HepG2 (cell line): ENCODE measurements at regions not wholly inside any gene's neighbourhood (a gene's known extent, or its start where the extent isn't known, plus 50 kb on each side); places are given as distances from the start of the nearest gene placed in this dataset.

Source experiments
- ATAC-seq: fragments of 200-7000 bp; cut with Tn5 transposase; 3 replicates; pipeline ENCODE4 v1.9.1; 2020; ENCODE audit warnings: mild to moderate bottlenecking, moderate library complexity
- BruUV-seq: library from RNA; stranded (reverse); fragments of 400-500 nt; replicated peaks from 2 replicates; lab custom pipeline; 2021; lab: Mats Ljungman, UMichigan
- CTCF ChIA-PET: fragments of 300-600 bp; formaldehyde crosslinking; extraction: SDS; loops from one replicate; lab custom pipeline; 2021; ENCODE audit warnings: low total read pairs, inconsistent platforms, low intra/inter-chr PET ratio; lab: Yijun Ruan, JAX
- POLR2A ChIA-PET: fragments of 350-600 bp; sonication (Branson Sonifier 250); formaldehyde crosslinking; loops from one replicate; lab custom pipeline; 2020; ENCODE audit warnings: antibody characterized with exemption, inconsistent platforms; lab: Yijun Ruan, JAX
- DNase-seq: peaks from one replicate; pipeline ENCODE4 v3.0.0-alpha.2; 2015; ENCODE audit warnings: low spot score
- FAIRE-seq: peaks from 3 replicates; lab custom pipeline; 2011; peaks lifted over from hg19 to GRCh38; lab: Jason Lieb, UNC
- H2AFZ ChIP-seq: one replicate; pipeline ENCODE4 v1.6.1; 2011; ENCODE audit warnings: low read length, inconsistent platforms
- H3K27ac ChIP-seq: fragments of 300-600 bp; 3 replicates; pipeline ENCODE4 v1.8.0; 2011; ENCODE audit warnings: mixed run types, mild to moderate bottlenecking, mixed read lengths, low read length, inconsistent platforms; ENCODE audit not compliant: insufficient read depth; ENCODE audit errors: extremely low read length
- H3K27me3 ChIP-seq, 2 experiments: fragments of 200-600 bp in 1 of 2; 2 replicates in 1 of 2; 3 replicates in 1 of 2; pipeline versions ENCODE4 v1.6.0 to v1.8.0; 2011; ENCODE audit warnings: low read length in 2 of 2, mild to moderate bottlenecking in 2 of 2, moderate library complexity in 2 of 2, inconsistent platforms in 1 of 2; ENCODE audit not compliant: insufficient read depth in 2 of 2, control insufficient read depth in 1 of 2
- H3K36me3 ChIP-seq, 2 experiments: fragments of 200-600 bp in 1 of 2; replicated peaks in 1 of 2; 2 replicates in 1 of 2; 3 replicates in 1 of 2; pipeline versions ENCODE4 v1.5.1 to v1.8.0; 2011; ENCODE audit warnings: low read length in 2 of 2, inconsistent platforms in 1 of 2; ENCODE audit not compliant: insufficient read depth in 2 of 2, control insufficient read depth in 1 of 2
- H3K4me1 ChIP-seq: 2 replicates; pipeline ENCODE4 v1.5.1; 2012; ENCODE audit warnings: low read length, inconsistent platforms; ENCODE audit not compliant: insufficient read depth
- H3K4me2 ChIP-seq: 2 replicates; pipeline ENCODE4 v1.6.0; 2011; ENCODE audit warnings: low read depth, low read length, inconsistent platforms
- H3K4me3 ChIP-seq, 3 experiments: fragments of 200-600 bp in 1 of 3; sonication (generic), shearing (Covaris generic) in 1 of 3; replicated peaks in 1 of 3; 2 replicates each; pipeline ENCODE4 v1.5.1; 2011 to 2016; ENCODE audit warnings: low read length in 3 of 3, inconsistent platforms in 2 of 3, low read depth in 2 of 3, mild to moderate bottlenecking in 2 of 3, control low read depth in 1 of 3, mixed read lengths in 1 of 3; ENCODE audit not compliant: insufficient read depth in 1 of 3
- H3K79me2 ChIP-seq: one replicate; pipeline ENCODE4 v1.6.1; 2011; ENCODE audit warnings: low read length, inconsistent platforms; ENCODE audit not compliant: insufficient read depth
- H3K9ac ChIP-seq: 2 replicates; pipeline ENCODE4 v1.6.0; 2011; ENCODE audit warnings: mild to moderate bottlenecking, low read depth, low read length, inconsistent platforms; ENCODE audit not compliant: insufficient read depth
- H3K9me3 ChIP-seq: 2 replicates; pipeline ENCODE4 v1.5.1; 2012; ENCODE audit warnings: mild to moderate bottlenecking, low read length
- H4K20me1 ChIP-seq: 2 replicates; pipeline ENCODE4 v1.6.0; 2011; ENCODE audit warnings: inconsistent platforms, mild to moderate bottlenecking, low read length, moderate library complexity; ENCODE audit not compliant: insufficient read depth
- KMT2A ChIP-seq: sonication (generic); formaldehyde crosslinking; IDR thresholded peaks from 2 replicates; pipeline ENCODE4 v1.4.0; 2020; ENCODE audit warnings: missing genetic modification reagents
- LCORL ChIP-seq, 2 experiments: fragments of 450-650 bp in 1 of 2; sonication (generic) in 1 of 2; formaldehyde crosslinking in 1 of 2; IDR thresholded peaks; 2 replicates each; pipeline versions ENCODE4 v1.5.0 to v1.6.1; 2017 to 2020; ENCODE audit warnings: antibody characterized with exemption in 1 of 2, missing genetic modification reagents in 1 of 2
- MED1 ChIP-seq: sonication (generic); formaldehyde crosslinking; IDR thresholded peaks from 2 replicates; pipeline ENCODE4 v1.4.0; 2020; ENCODE audit warnings: missing genetic modification reagents
- RERE ChIP-seq: IDR thresholded peaks from 2 replicates; pipeline ENCODE4 v1.6.1; 2016; ENCODE audit warnings: low read depth, missing genetic modification reagents, missing compliant biosample characterization
- STAG1 ChIP-seq: sonication (generic); formaldehyde crosslinking; IDR thresholded peaks from 2 replicates; pipeline ENCODE4 v1.4.0; 2020; ENCODE audit warnings: missing genetic modification reagents
- ZFP36 ChIP-seq: fragments of 150-350 bp; IDR thresholded peaks from 2 replicates; pipeline ENCODE4 v1.6.1; 2018; ENCODE audit warnings: borderline replicate concordance, low read length, low read depth; ENCODE audit not compliant: partially characterized antibody
- ZGPAT ChIP-seq: IDR thresholded peaks from 2 replicates; pipeline ENCODE4 v1.6.1; 2016; ENCODE audit warnings: mild to moderate bottlenecking
- WGBS: methylation state at CpG from one replicate; pipeline ENCODE4 v1.1.6; 2017; ENCODE audit warnings: low lambda C conversion rate; 5-methylcytosine and 5-hydroxymethylcytosine counted together
- in situ Hi-C: cut with HindIII; loops from 2 replicates; pipeline ENCODE4 v1.10.0; 2017; ENCODE audit warnings: low pct_unique_long_range_greater_than_20kb; ENCODE audit not compliant: extremely low pct_ligation_motif_present
- intact Hi-C: fragments of 100-400 bp; cut with micrococcal nuclease; formaldehyde crosslinking; loops from one replicate; pipeline ENCODE4 v1.10.0; 2022; ENCODE audit not compliant: unreplicated experiment

- no peaks in the 10 kb centered on the region for H3K4me1 ChIP-seq
- TF ChIP-seq ZGPAT (no peak), KMT2A (CRISPR knock-in tag) (no peak), STAG1 (CRISPR knock-in tag) (no peak), ZFP36 (no peak), MED1 (CRISPR knock-in tag) (no peak), LCORL (IDR thresholded peaks at IDR 0.05) (no peak), LCORL (CRISPR knock-in tag; IDR thresholded peaks at IDR 0.05) (no peak), RERE (CRISPR knock-in tag) (no peak)
- TF ChIP-seq, all 625 proteins: peak for 0
- ChIA-PET CTCF (no interaction called here), POLR2A (no interaction called here)
- FAIRE-seq, result no peak
- in situ Hi-C loops, result no loop called here
- Histone ChIP-seq H2AFZ (no peak overlapping the region), H3K9me3 (no peaks in the 10 kb centered on the region), H3K79me2 (no peaks in the 10 kb centered on the region), H4K20me1 (no peaks in the 10 kb centered on the region), H3K36me3 (no peaks in the 10 kb centered on the region), H3K27me3 (no peaks in the 10 kb centered on the region), H3K4me3 (no peak overlapping the region), H3K9ac (no peak overlapping the region), H3K4me2 (no peak overlapping the region), H3K27ac (no peak overlapping the region)
- DNase-seq, result no peak
- WGBS, result 0% methylated on average over 1 of the region's 1 CpG
- ATAC-seq, result no peak
- intact Hi-C loops, result no loop called here
- BruUV-seq, result no TSS peak
Measured at GRCh38 chr1:213884402-213884801, 103.4 kb upstream of the PROX1 start.
